ENCODE measurements at regions not wholly inside any gene's neighbourhood (a gene's known extent, or its start where the extent isn't known, plus 50 kb on each side); places are given as distances from the start of the nearest gene placed in this dataset.

DNA sequence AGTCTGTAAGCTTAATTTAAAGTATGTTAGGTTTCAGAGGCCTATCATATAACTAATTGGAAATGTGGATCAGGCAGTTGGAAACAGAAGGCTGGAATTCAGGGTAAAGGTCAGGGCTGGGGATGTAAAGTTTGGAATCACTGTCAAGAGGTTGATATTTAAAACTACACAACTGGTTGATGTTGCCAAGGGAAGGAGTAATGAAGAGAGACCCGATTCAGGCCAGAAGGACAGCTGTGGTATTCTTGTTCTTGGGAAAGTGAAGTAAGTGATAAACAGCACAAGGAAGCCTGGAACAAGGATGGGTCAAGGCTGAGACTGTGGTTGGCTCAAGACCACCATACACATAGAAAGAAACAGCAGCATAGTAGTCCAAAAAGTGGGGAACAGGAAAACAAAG, 654.2 kb downstream of the NTRK3 start:
- no peak overlapping the region for H3K23ac ChIP-seq (ENCODE audit: low read length in 2 of 2)
- no peak overlapping the region for H2BK5ac ChIP-seq (ENCODE audit: low read depth, low read length, poor library complexity, severe bottlenecking)
- no peak overlapping the region for H2BK12ac ChIP-seq (ENCODE audit: low read length in 2 of 2)
- no peaks in the 10 kb centered on the region for H3K9me3 ChIP-seq (ENCODE audit: control insufficient read depth, low read length)
- H3K14ac ChIP-seq (ENCODE audit: low read length in 2 of 2): no peak overlapping the region
- H3K27ac ChIP-seq (ENCODE audit: low read length, poor library complexity, severe bottlenecking): no peak overlapping the region
- no peak overlapping the region for H2AK5ac ChIP-seq (ENCODE audit: low read length, severe bottlenecking)
- no peak overlapping the region for H3K18ac ChIP-seq (ENCODE audit: low read depth in 1 of 2, low read length in 2 of 2)
- no peak overlapping the region for H3K9ac ChIP-seq (ENCODE audit: low read length)
- H3K79me1 ChIP-seq (replicated peaks; ENCODE audit: low read length, poor library complexity, severe bottlenecking): no peaks in the 10 kb centered on the region
- H3K4me1 ChIP-seq (ENCODE audit: control insufficient read depth, insufficient read depth, low read depth, low read length): no peaks in the 10 kb centered on the region
- H3K4me3 ChIP-seq (ENCODE audit: insufficient read depth in 1 of 2, low read depth in 1 of 2, low read length in 2 of 2): no peak overlapping the region
- H3K27me3 ChIP-seq (ENCODE audit: control insufficient read depth in 1 of 2, insufficient read depth in 1 of 2, low read length in 2 of 2): no peaks in the 10 kb centered on the region
- no peak overlapping the region for H4K8ac ChIP-seq (ENCODE audit: low read length)
- H3K36me3 ChIP-seq (ENCODE audit: control insufficient read depth in 1 of 2, insufficient read depth in 2 of 2, low read depth in 1 of 2, low read length in 2 of 2): no peaks in the 10 kb centered on the region
- H2BK15ac ChIP-seq (ENCODE audit: low read depth, poor library complexity, severe bottlenecking): no peak overlapping the region
- no peak overlapping the region for H2AFZ ChIP-seq (ENCODE audit: low read depth, low read length)
- H2BK120ac ChIP-seq (ENCODE audit: low read depth, low read length): no peak overlapping the region
- H3K4me2 ChIP-seq (ENCODE audit: low read length, poor library complexity, severe bottlenecking): no peak overlapping the region
- no peak for DNase-seq
- 70% methylated on average over 1 of the region's 1 CpG for WGBS
- no peak overlapping the region for H3K4ac ChIP-seq (ENCODE audit: low read depth in 1 of 2, low read length in 2 of 2)
- H4K91ac ChIP-seq (ENCODE audit: low read length): no peak overlapping the region

DNA sequence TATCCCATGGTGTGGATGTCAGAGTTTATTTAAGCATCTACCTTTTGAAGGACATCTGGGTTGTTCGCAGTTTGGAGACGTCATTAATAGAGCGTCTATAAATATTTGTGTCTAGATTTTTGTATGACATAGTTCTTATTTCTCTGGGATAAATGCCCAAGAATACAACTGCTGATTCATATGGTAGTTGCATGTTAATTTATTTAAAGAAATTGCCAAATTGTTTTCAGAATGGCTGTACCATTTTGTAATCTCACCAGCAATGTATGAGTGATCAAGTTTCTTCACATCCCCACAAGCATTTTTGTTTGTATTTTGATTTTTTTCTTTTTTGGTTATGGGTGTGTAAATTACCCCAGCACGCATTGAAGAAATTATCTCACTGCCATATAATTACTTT, 656.9 kb downstream of the NTRK3 start:
- no peak overlapping the region for H4K8ac ChIP-seq (ENCODE audit: low read length)
- no peaks in the 10 kb centered on the region for H3K79me1 ChIP-seq (replicated peaks; ENCODE audit: low read length, poor library complexity, severe bottlenecking)
- no peak overlapping the region for H3K18ac ChIP-seq (ENCODE audit: low read depth in 1 of 2, low read length in 2 of 2)
- no peak overlapping the region for H3K4me3 ChIP-seq (ENCODE audit: insufficient read depth in 1 of 2, low read depth in 1 of 2, low read length in 2 of 2)
- no peak overlapping the region for H2AFZ ChIP-seq (ENCODE audit: low read depth, low read length)
- no peak overlapping the region for H3K4ac ChIP-seq (ENCODE audit: low read depth in 1 of 2, low read length in 2 of 2)
- no peaks in the 10 kb centered on the region for H3K36me3 ChIP-seq (ENCODE audit: control insufficient read depth in 1 of 2, insufficient read depth in 2 of 2, low read depth in 1 of 2, low read length in 2 of 2)
- no peak overlapping the region for H2BK12ac ChIP-seq (ENCODE audit: low read length in 2 of 2)
- H4K91ac ChIP-seq (ENCODE audit: low read length): no peak overlapping the region
- no peak overlapping the region for H3K23ac ChIP-seq (ENCODE audit: low read length in 2 of 2)
- H2BK5ac ChIP-seq (ENCODE audit: low read depth, low read length, poor library complexity, severe bottlenecking): no peak overlapping the region
- no peak overlapping the region for H2BK15ac ChIP-seq (ENCODE audit: low read depth, poor library complexity, severe bottlenecking)
- H3K4me2 ChIP-seq (ENCODE audit: low read length, poor library complexity, severe bottlenecking): no peak overlapping the region
- WGBS: 97% methylated on average over 3 of the region's 4 CpGs
- no peak overlapping the region for H3K14ac ChIP-seq (ENCODE audit: low read length in 2 of 2)
- H3K9me3 ChIP-seq (ENCODE audit: control insufficient read depth, low read length): no peaks in the 10 kb centered on the region
- DNase-seq: no peak
- H3K27ac ChIP-seq (ENCODE audit: low read length, poor library complexity, severe bottlenecking): no peak overlapping the region
- H2BK120ac ChIP-seq (ENCODE audit: low read depth, low read length): no peak overlapping the region
- no peak overlapping the region for H2AK5ac ChIP-seq (ENCODE audit: low read length, severe bottlenecking)
- no peak overlapping the region for H3K9ac ChIP-seq (ENCODE audit: low read length)
- no peaks in the 10 kb centered on the region for H3K4me1 ChIP-seq (ENCODE audit: control insufficient read depth, insufficient read depth, low read depth, low read length)
- no peaks in the 10 kb centered on the region for H3K27me3 ChIP-seq (ENCODE audit: control insufficient read depth in 1 of 2, insufficient read depth in 1 of 2, low read length in 2 of 2)

- no peak overlapping the region for H3K4me3 ChIP-seq (ENCODE audit: insufficient read depth in 1 of 2, low read depth in 1 of 2, low read length in 2 of 2)
- H2BK15ac ChIP-seq (ENCODE audit: low read depth, poor library complexity, severe bottlenecking): no peak overlapping the region
- H4K8ac ChIP-seq (ENCODE audit: low read length): no peak overlapping the region
- H2BK12ac ChIP-seq (ENCODE audit: low read length in 2 of 2): no peak overlapping the region
- H3K4me1 ChIP-seq (ENCODE audit: control insufficient read depth, insufficient read depth, low read depth, low read length): no peaks in the 10 kb centered on the region
- peak; percentile 32 for DNase-seq
- no peak overlapping the region for H3K4ac ChIP-seq (ENCODE audit: low read depth in 1 of 2, low read length in 2 of 2)
- no peaks in the 10 kb centered on the region for H3K27me3 ChIP-seq (ENCODE audit: control insufficient read depth in 1 of 2, insufficient read depth in 1 of 2, low read length in 2 of 2)
- H3K23ac ChIP-seq (ENCODE audit: low read length in 2 of 2): no peak overlapping the region
- no peak overlapping the region for H3K9ac ChIP-seq (ENCODE audit: low read length)
- H2AFZ ChIP-seq (ENCODE audit: low read depth, low read length): no peak overlapping the region
- no peaks in the 10 kb centered on the region for H3K79me1 ChIP-seq (replicated peaks; ENCODE audit: low read length, poor library complexity, severe bottlenecking)
- H2AK5ac ChIP-seq (ENCODE audit: low read length, severe bottlenecking): no peak overlapping the region
- H3K9me3 ChIP-seq (ENCODE audit: control insufficient read depth, low read length): peaks cover 4% of the 10 kb centered on the region
- H3K36me3 ChIP-seq (ENCODE audit: control insufficient read depth in 1 of 2, insufficient read depth in 2 of 2, low read depth in 1 of 2, low read length in 2 of 2): no peaks in the 10 kb centered on the region
- no peak overlapping the region for H2BK120ac ChIP-seq (ENCODE audit: low read depth, low read length)
- H4K91ac ChIP-seq (ENCODE audit: low read length): no peak overlapping the region
- H3K14ac ChIP-seq (ENCODE audit: low read length in 2 of 2): no peak overlapping the region
- H3K18ac ChIP-seq (ENCODE audit: low read depth in 1 of 2, low read length in 2 of 2): no peak overlapping the region
- no peak overlapping the region for H3K27ac ChIP-seq (ENCODE audit: low read length, poor library complexity, severe bottlenecking)
- WGBS: 81% methylated on average over 2 of the region's 2 CpGs
- H3K4me2 ChIP-seq (ENCODE audit: low read length, poor library complexity, severe bottlenecking): no peak overlapping the region
- no peak overlapping the region for H2BK5ac ChIP-seq (ENCODE audit: low read depth, low read length, poor library complexity, severe bottlenecking)
Observed at GRCh38 chr15:87597346-87598052, 659.0 kb downstream of the NTRK3 start.

DNA sequence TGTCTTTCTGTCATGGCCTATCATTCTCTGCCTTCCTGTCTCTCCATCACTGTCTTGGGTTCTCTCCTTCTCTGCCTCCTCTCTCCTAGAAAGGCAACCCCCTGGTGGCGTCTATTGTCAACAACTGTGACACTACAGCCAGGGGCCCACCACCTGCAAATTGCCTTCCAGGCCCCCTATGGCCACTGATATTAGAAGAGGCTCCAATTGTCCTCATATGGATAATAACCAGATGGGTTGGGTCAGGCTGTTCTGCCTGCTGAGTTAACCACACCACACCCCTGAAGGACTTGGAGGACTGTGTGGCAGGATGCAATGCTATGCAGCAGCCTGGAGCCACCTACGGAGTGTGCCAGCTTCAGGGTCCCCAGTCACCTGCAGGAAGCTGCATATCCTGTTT, 665.0 kb downstream of the NTRK3 start:
- Histone ChIP-seq H3K4ac (ENCODE audit: low read depth in 1 of 2, low read length in 2 of 2) (no peak overlapping the region), H4K91ac (ENCODE audit: low read length) (no peak overlapping the region), H3K27me3 (ENCODE audit: control insufficient read depth in 1 of 2, insufficient read depth in 1 of 2, low read length in 2 of 2) (no peaks in the 10 kb centered on the region), H3K36me3 (ENCODE audit: control insufficient read depth in 1 of 2, insufficient read depth in 2 of 2, low read depth in 1 of 2, low read length in 2 of 2) (no peaks in the 10 kb centered on the region), H2BK15ac (ENCODE audit: low read depth, poor library complexity, severe bottlenecking) (no peak overlapping the region), H3K79me1 (replicated peaks; ENCODE audit: low read length, poor library complexity, severe bottlenecking) (no peaks in the 10 kb centered on the region), H2BK120ac (ENCODE audit: low read depth, low read length) (no peak overlapping the region), H4K8ac (ENCODE audit: low read length) (no peak overlapping the region), H3K9ac (ENCODE audit: low read length) (no peak overlapping the region), H3K9me3 (ENCODE audit: control insufficient read depth, low read length) (peaks cover 4% of the 10 kb centered on the region), H3K4me3 (ENCODE audit: insufficient read depth in 1 of 2, low read depth in 1 of 2, low read length in 2 of 2) (no peak overlapping the region), H2AFZ (ENCODE audit: low read depth, low read length) (no peak overlapping the region), H3K4me2 (ENCODE audit: low read length, poor library complexity, severe bottlenecking) (no peak overlapping the region), H2BK5ac (ENCODE audit: low read depth, low read length, poor library complexity, severe bottlenecking) (no peak overlapping the region), H2BK12ac (ENCODE audit: low read length in 2 of 2) (no peak overlapping the region), H3K27ac (ENCODE audit: low read length, poor library complexity, severe bottlenecking) (no peak overlapping the region), H3K23ac (ENCODE audit: low read length in 2 of 2) (no peak overlapping the region), H3K18ac (ENCODE audit: low read depth in 1 of 2, low read length in 2 of 2) (no peak overlapping the region), H3K14ac (ENCODE audit: low read length in 2 of 2) (no peak overlapping the region), H2AK5ac (ENCODE audit: low read length, severe bottlenecking) (no peak overlapping the region), H3K4me1 (ENCODE audit: control insufficient read depth, insufficient read depth, low read depth, low read length) (peaks cover 4% of the 10 kb centered on the region)
- DNase-seq: no peak
- WGBS: 98% methylated on average over 2 of the region's 2 CpGs
